GM12878 (cell line): ENCODE measurements at regions not wholly inside any gene's neighbourhood (a gene's known extent, or its start where the extent isn't known, plus 50 kb on each side); places are given as distances from the start of the nearest gene placed in this dataset.

Experiments used
- ATAC-seq: fragments of 200-7000 bp; cut with Tn5 transposase; 3 replicates; pipeline ENCODE4 v1.9.1; 2020; ENCODE audit warnings: mild to moderate bottlenecking, moderate library complexity
- BruUV-seq: library from RNA; stranded (reverse); fragments of 400-500 nt; replicated peaks from 2 replicates; lab custom pipeline; 2021; lab: Mats Ljungman, UMichigan
- CTCF ChIA-PET: fragments of 300-600 bp; sonication (Branson Sonifier 250); formaldehyde crosslinking; extraction: SDS; loops from one replicate; lab custom pipeline; 2021; ENCODE audit warnings: inconsistent platforms; lab: Yijun Ruan, JAX
- POLR2A ChIA-PET: fragments of 350-600 bp; formaldehyde crosslinking; extraction: SDS; loops from one replicate; lab custom pipeline; 2021; ENCODE audit warnings: inconsistent platforms; lab: Charles Lee
- RAD21 ChIA-PET: fragments of 300-600 bp; sonication (Branson Sonifier 250); formaldehyde crosslinking; loops from one replicate; lab custom pipeline; 2023; ENCODE audit warnings: antibody characterized with exemption; ENCODE audit not compliant: unreplicated experiment; lab: Charles Lee
- SMC1A ChIA-PET: fragments of 300-600 bp; sonication (Branson Sonifier 250); formaldehyde crosslinking; loops from one replicate; lab custom pipeline; 2023; ENCODE audit not compliant: unreplicated experiment, uncharacterized antibody; lab: Charles Lee
- DNase-seq: peaks from one replicate; pipeline ENCODE4 v3.0.0-alpha.2; 2011; ENCODE audit warnings: low read depth, low spot score
- FAIRE-seq: peaks from 3 replicates; lab custom pipeline; 2011; peaks lifted over from hg19 to GRCh38; lab: Jason Lieb, UNC
- H2AFZ ChIP-seq: 2 replicates; pipeline ENCODE4 v1.6.0; 2011; ENCODE audit warnings: low read depth, low read length, control low read depth; ENCODE audit not compliant: control insufficient read depth
- H3K27ac ChIP-seq: 2 replicates; pipeline ENCODE4 v1.5.1; 2011; ENCODE audit warnings: control low read depth; ENCODE audit not compliant: control insufficient read depth, insufficient read depth
- H3K27me3 ChIP-seq, 2 experiments: replicated peaks in 1 of 2; 2 replicates each; pipeline versions ENCODE4 v1.6.0 to v1.6.1; 2011; ENCODE audit warnings: low read length in 1 of 2; ENCODE audit not compliant: control insufficient read depth in 2 of 2, insufficient read depth in 2 of 2
- H3K36me3 ChIP-seq, 2 experiments: 2 replicates each; pipeline ENCODE4 v1.5.1; 2011; ENCODE audit warnings: low read length in 1 of 2; ENCODE audit not compliant: control insufficient read depth in 2 of 2, insufficient read depth in 2 of 2
- H3K4me1 ChIP-seq: 2 replicates; pipeline ENCODE4 v1.6.1; 2011; ENCODE audit warnings: mild to moderate bottlenecking, low read length, moderate library complexity, mixed read lengths; ENCODE audit not compliant: control insufficient read depth, insufficient read depth
- H3K4me2 ChIP-seq: 2 replicates; pipeline ENCODE4 v1.6.0; 2011; ENCODE audit warnings: control low read depth; ENCODE audit not compliant: control insufficient read depth, insufficient read depth
- H3K4me3 ChIP-seq: fragments of 200-600 bp; sonication (generic); 2 replicates; pipeline ENCODE4 v1.5.1; 2016
- H3K79me2 ChIP-seq: 2 replicates; pipeline ENCODE4 v1.6.0; 2011; ENCODE audit warnings: low read length; ENCODE audit not compliant: control insufficient read depth, insufficient read depth
- H3K9ac ChIP-seq: 2 replicates; pipeline ENCODE4 v1.8.0; 2011; ENCODE audit warnings: low read length, control low read depth, mixed read lengths; ENCODE audit not compliant: control insufficient read depth, insufficient read depth
- H3K9me3 ChIP-seq: replicated peaks from 3 replicates; pipeline ENCODE4 v1.5.1; 2011; ENCODE audit warnings: mild to moderate bottlenecking, low read length; ENCODE audit not compliant: control insufficient read depth, insufficient read depth
- H4K20me1 ChIP-seq: 2 replicates; pipeline ENCODE4 v1.6.0; 2011; ENCODE audit not compliant: control insufficient read depth, insufficient read depth
- BCL11A ChIP-seq: IDR thresholded peaks from 2 replicates; pipeline ENCODE4 v1.6.1; 2011; ENCODE audit warnings: low read depth, low read length
- CREM ChIP-seq: IDR thresholded peaks from 2 replicates; pipeline ENCODE4 v1.6.1; 2014; ENCODE audit warnings: antibody characterized with exemption, low read depth
- HCFC1 ChIP-seq: fragments of 150-350 bp; IDR thresholded peaks from 2 replicates; pipeline ENCODE4 v1.6.1; 2014; ENCODE audit warnings: low read length
- IKZF1 ChIP-seq: fragments of 450-650 bp; conservative IDR thresholded peaks from 2 replicates; pipeline ENCODE4 v1.6.1; 2017; ENCODE audit warnings: antibody characterized with exemption, mild to moderate bottlenecking
- IRF3 ChIP-seq: fragments of 450-650 bp; IDR thresholded peaks from 2 replicates; pipeline ENCODE4 v1.6.1; 2014; ENCODE audit warnings: mild to moderate bottlenecking
- NR2C1 ChIP-seq: fragments of 450-650 bp; IDR thresholded peaks from 2 replicates; pipeline ENCODE4 v1.6.1; 2017; ENCODE audit warnings: antibody characterized with exemption, mild to moderate bottlenecking, moderate library complexity
- PKNOX1 ChIP-seq: fragments of 450-650 bp; IDR thresholded peaks from 2 replicates; pipeline ENCODE4 v1.6.1; 2016; ENCODE audit warnings: mild to moderate bottlenecking
- RUNX3 ChIP-seq: IDR thresholded peaks from 2 replicates; pipeline ENCODE4 v1.6.1; 2012; ENCODE audit warnings: low read length, inconsistent platforms
- ZNF207 ChIP-seq: fragments of 450-650 bp; IDR thresholded peaks from 2 replicates; pipeline ENCODE4 v1.6.1; 2014; ENCODE audit warnings: antibody characterized with exemption, mild to moderate bottlenecking, borderline replicate concordance
- ZNF24 ChIP-seq: fragments of 450-650 bp; IDR thresholded peaks from 2 replicates; pipeline ENCODE4 v1.6.1; 2017; ENCODE audit warnings: antibody characterized with exemption, mild to moderate bottlenecking
- WGBS: methylation state at CpG from one replicate; pipeline ENCODE4 v1.1.6; 2016; ENCODE audit warnings: low lambda C conversion rate; ENCODE audit not compliant: insufficient replicate concordance, insufficient coverage; ENCODE audit errors: missing lambda C conversion rate; 5-methylcytosine and 5-hydroxymethylcytosine counted together
- in situ Hi-C: fragments of 300-500 bp; cut with MboI; formaldehyde crosslinking; loops from 9 replicates; pipeline ENCODE4 v1.14.3; 2018; ENCODE audit warnings: mixed read lengths
- intact Hi-C: fragments of 100-400 bp; cut with micrococcal nuclease; formaldehyde crosslinking; loops from one replicate; pipeline ENCODE4 v1.14.2; 2022; ENCODE audit not compliant: unreplicated experiment

DNA sequence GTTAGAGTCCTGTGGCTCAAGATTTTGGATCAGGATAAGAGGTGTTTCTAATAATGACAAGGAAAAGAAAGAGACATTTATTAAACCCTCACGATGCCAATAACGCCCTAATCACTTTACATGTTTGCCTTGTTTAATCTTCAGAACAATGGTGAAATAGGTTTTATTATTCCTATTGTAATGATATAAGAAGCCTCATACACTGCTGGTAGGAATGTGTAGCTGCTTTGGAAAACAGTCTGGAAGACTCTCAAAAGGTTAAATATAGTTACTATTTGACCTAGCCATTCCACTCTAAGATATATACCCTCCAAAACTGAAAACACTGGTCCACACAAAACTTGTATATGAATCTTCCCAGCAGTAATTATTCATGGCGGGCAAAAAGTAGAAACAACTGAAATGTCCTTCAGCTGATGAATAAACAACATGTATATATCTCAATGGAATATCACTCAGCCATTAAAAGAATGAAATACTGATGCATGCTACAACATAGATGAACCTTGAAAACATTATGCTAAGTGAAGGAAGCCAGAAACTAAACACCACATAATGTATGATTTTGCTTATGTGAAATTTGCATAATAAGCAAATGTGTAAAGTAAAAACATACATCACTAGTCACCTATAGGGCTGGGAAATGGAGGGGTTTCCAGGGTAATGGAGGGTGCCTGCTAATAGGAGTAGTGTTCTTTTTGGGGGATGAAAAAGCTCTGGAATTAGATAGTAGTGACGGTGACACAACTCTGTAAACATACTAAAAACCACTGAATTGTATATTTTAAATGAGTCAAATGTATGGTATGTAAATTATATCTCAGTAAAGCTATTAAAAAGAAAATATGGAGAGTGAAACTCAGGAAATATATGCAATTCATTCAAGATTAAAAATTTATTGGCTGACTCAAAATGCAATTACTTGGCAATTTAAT lies 76.9 kb upstream of the ANK3 start:
- no peak overlapping the region for H3K9ac ChIP-seq
- no TSS peak for BruUV-seq
- no peak for DNase-seq
- no peaks in the 10 kb centered on the region for H4K20me1 ChIP-seq
- no peaks in the 10 kb centered on the region for H3K4me1 ChIP-seq
- no peak overlapping the region for H3K27ac ChIP-seq
- H3K79me2 ChIP-seq = no peaks in the 10 kb centered on the region
- FAIRE-seq = no peak
- ChIA-PET POLR2A (interaction anchor here (0.7 kb wide), 1 partner anchor 39 kb away, joined by 5 read pairs; no protein-coding TSS in a partner anchor), SMC1A (no interaction called here), RAD21 (no interaction called here), CTCF (no interaction called here)
- no peak for ATAC-seq
- 78% methylated on average over 4 of the region's 4 CpGs for WGBS
- TF ChIP-seq NR2C1 (no peak), RUNX3 (no peak), PKNOX1 (no peak), HCFC1 (no peak), ZNF24 (no peak), BCL11A (no peak), IRF3 (no peak), IKZF1 (no peak), ZNF207 (no peak), CREM (no peak)
- no peaks in the 10 kb centered on the region for H3K9me3 ChIP-seq
- in situ Hi-C loops (no loop called here), intact Hi-C loops (no loop called here)
- no peaks in the 10 kb centered on the region for H3K36me3 ChIP-seq
- H3K4me3 ChIP-seq = no peak overlapping the region
- no peak overlapping the region for H2AFZ ChIP-seq
- no peak overlapping the region for H3K4me2 ChIP-seq
- no peaks in the 10 kb centered on the region for H3K27me3 ChIP-seq
